ENCODE measurements at regions not wholly inside any gene's neighbourhood (a gene's known extent, or its start where the extent isn't known, plus 50 kb on each side); places are given as distances from the start of the nearest gene placed in this dataset.
A peak's percentile ranks its signal among the peaks of the same experiment; 100 is the strongest.

DNA sequence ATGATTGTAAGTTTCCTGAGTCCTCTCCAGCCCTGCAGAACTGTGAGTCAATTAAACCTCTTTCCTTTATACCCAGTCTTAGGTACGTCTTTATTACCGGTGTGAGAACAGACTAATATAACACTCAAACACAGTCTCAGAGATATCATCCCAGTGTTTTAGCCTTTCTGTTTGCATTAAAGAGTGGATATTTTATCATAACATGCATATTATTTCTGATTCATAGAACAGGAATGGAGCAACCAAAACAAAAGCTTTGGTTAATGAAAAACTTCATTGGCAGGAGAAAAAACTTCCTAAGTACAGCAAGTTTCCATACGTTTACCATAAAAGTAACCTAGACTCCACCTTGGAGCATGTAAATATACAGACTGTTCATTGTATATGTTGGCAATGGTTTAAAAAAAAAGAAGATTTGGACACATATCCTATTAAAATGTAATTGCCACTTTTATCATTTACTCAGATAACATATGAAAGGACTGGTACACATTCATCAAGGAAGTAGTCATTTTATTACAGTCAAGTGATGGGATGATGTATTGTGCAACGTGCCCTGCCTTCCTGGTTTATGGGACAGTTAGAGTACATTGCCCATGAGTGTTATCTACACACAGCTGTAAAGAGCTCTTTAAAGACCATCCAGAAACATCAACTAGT lies 144.8 kb downstream of the ETS2 start:
- 42 to 45% methylated on average over 4 of the region's 4 CpGs for WGBS, 2 donors
- ATAC-seq, result no peak
- TF ChIP-seq, protein P1, sequence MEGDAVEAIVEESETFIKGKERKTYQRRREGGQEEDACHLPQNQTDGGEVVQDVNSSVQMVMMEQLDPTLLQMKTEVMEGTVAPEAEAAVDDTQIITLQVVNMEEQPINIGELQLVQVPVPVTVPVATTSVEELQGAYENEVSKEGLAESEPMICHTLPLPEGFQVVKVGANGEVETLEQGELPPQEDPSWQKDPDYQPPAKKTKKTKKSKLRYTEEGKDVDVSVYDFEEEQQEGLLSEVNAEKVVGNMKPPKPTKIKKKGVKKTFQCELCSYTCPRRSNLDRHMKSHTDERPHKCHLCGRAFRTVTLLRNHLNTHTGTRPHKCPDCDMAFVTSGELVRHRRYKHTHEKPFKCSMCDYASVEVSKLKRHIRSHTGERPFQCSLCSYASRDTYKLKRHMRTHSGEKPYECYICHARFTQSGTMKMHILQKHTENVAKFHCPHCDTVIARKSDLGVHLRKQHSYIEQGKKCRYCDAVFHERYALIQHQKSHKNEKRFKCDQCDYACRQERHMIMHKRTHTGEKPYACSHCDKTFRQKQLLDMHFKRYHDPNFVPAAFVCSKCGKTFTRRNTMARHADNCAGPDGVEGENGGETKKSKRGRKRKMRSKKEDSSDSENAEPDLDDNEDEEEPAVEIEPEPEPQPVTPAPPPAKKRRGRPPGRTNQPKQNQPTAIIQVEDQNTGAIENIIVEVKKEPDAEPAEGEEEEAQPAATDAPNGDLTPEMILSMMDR (IDR thresholded peaks at IDR 0.05), result no peak
- no peak for TF ChIP-seq POLR2A (IDR thresholded peaks at IDR 0.05)
- H3K4me3 ChIP-seq, result no peak overlapping the region
- H3K4me1 ChIP-seq, result peaks cover 8% of the 10 kb centered on the region
- no peaks in the 10 kb centered on the region for H3K9me3 ChIP-seq
- H3K27me3 ChIP-seq, result no peaks in the 10 kb centered on the region
- DNase-seq, result no peak
- H3K36me3 ChIP-seq (replicated peaks in 1 of 2; ENCODE audit: insufficient read depth in 1 of 2, low read depth in 2 of 2), result no peaks in the 10 kb centered on the region
- no peak overlapping the region for H3K27ac ChIP-seq
- intact Hi-C loops (cut with DNase I), result no loop called here

DNA sequence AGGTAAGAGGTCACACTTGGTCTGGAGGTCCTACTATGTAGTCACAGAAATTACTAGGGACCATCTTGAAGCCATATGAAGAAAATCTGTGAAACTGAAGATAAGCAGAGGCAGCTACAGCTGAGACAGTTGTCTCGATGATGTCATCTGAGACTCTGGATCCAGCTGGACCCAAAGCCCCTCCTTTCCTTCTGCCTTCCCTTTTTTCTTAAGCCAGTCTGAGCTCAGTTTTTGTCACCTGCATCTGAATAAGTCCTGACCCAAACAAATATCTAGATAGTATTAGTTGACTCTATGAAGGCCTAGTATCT lies 143.3 kb downstream of the ETS2 start:
- TF ChIP-seq, protein P1 (IDR thresholded peaks at IDR 0.05), result no peak
- no peak for TF ChIP-seq POLR2A (IDR thresholded peaks at IDR 0.05)
- intact Hi-C loops (cut with DNase I), result no loop called here
- no peak overlapping the region for H3K27ac ChIP-seq
- H3K4me3 ChIP-seq, result no peak overlapping the region
- H3K9me3 ChIP-seq, result no peaks in the 10 kb centered on the region
- no peaks in the 10 kb centered on the region for H3K36me3 ChIP-seq (replicated peaks in 1 of 2; ENCODE audit: insufficient read depth in 1 of 2, low read depth in 2 of 2)
- DNase-seq (no peak), ATAC-seq (no peak)
- peaks cover 8% of the 10 kb centered on the region for H3K4me1 ChIP-seq
- 75 to 100% methylated on average over 1 of the region's 1 CpG for WGBS, 2 donors
- no peaks in the 10 kb centered on the region for H3K27me3 ChIP-seq

DNA sequence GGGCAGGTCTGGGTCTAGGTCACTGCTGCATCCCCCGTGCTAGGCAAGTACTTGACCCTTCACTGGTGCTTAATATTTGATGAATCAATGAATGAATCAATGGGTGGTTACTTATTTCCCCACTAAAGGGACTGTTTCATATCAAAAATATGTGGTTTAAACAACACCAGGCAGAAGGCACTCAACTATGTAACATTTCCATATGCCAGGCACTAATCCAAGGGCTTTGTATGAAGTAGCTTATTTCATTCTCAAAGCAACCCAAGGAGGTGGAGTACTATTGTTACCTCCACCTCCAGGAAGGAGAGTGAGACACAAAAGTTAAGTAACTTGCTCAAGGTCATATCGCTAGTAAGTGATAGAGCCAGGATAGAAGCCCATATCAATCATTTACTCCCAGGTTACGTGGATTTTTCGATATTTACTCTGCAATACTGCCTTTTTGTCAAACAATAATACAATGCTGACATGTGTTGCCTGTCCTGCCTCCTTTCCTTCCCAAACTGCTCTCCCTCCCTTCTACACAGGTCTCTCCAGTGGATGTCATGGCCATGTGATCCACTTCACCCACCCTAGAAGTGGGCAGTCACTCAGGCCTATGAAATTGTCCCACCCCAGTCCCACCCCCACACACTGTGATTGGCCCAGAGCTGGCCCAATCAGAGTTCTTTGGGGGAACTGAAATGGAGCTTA lies 142.8 kb downstream of the ETS2 start:
- peak overlapping the region in 1 of 4 donors; percentile 4 for H3K27ac ChIP-seq
- WGBS, 2 donors, result 17 to 20% methylated on average over 4 of the region's 4 CpGs
- ATAC-seq, result peak; percentile 40

DNA sequence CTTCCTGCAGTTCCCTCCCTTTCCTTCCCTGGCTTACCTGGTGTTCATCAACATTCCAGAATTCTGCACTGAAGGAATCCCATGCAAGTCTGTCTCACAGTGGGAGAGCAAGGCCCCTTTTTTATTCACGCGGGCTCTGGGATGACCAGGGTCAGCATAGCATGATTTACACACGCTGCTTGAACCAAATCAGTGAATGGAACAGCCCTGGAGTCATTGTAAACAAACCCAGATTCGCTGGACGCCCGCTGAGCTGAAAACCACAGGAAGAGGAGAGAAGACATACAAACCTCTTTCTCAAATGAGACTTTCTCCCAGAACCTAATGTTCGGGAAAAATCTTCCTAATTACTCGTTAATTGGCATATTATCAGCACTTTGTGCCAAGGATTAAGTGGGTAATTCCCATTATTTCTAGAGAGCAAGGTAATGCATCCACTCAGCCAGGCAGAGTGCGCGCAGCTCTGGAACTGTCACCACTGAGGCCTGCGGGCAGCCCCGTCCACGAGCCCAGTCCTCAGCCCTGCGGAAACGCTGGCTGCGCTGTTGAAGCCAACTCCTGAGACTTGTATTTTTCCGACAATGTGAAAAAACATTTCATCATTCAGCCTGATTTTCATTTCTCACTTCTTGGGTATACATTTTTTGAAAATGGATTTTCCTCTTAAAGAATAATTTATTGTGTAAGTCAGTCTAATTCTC lies 140.0 kb downstream of the ETS2 start:
- DNase-seq, result no peak
- ATAC-seq, result no peak
- Histone ChIP-seq H3K27me3 (no peaks in the 10 kb centered on the region), H3K9me3 (no peaks in the 10 kb centered on the region), H3K4me1 (peaks cover 8% of the 10 kb centered on the region), H3K27ac (no peak overlapping the region), H3K4me3 (no peak overlapping the region), H3K36me3 (replicated peaks in 1 of 2; ENCODE audit: insufficient read depth in 1 of 2, low read depth in 2 of 2) (no peaks in the 10 kb centered on the region)
- TF ChIP-seq, protein P1 (IDR thresholded peaks at IDR 0.05), result no peak
- TF ChIP-seq POLR2A (IDR thresholded peaks at IDR 0.05), result no peak
- intact Hi-C loops (cut with DNase I), result no loop called here
- WGBS, 2 donors, result 55 to 66% methylated on average over 17 of the region's 17 CpGs

More for the DNA sequence above, 142.8 kb downstream of the ETS2 start:
- DNase-seq, result no peak
- intact Hi-C loops (cut with DNase I), result no loop called here
- no peak for TF ChIP-seq POLR2A (IDR thresholded peaks at IDR 0.05)
- TF ChIP-seq, protein P1 (IDR thresholded peaks at IDR 0.05), result no peak
- Histone ChIP-seq H3K9me3 (no peaks in the 10 kb centered on the region), H3K4me1 (peaks cover 8% of the 10 kb centered on the region), H3K4me3 (no peak overlapping the region), H3K36me3 (replicated peaks in 1 of 2; ENCODE audit: insufficient read depth in 1 of 2, low read depth in 2 of 2) (no peaks in the 10 kb centered on the region), H3K27me3 (no peaks in the 10 kb centered on the region)

Data from body of pancreas (tissue), 4 donors.